H1 (cell line): ENCODE measurements at regions not wholly inside any gene's neighbourhood (a gene's known extent, or its start where the extent isn't known, plus 50 kb on each side); places are given as distances from the start of the nearest gene placed in this dataset.

ENCODE experiments used
- RXRA ChIP-seq: IDR thresholded peaks from 2 replicates; pipeline ENCODE4 v1.6.1; 2011; ENCODE audit warnings: low read depth, mild to moderate bottlenecking, low read length, moderate library complexity; ENCODE audit not compliant: insufficient read depth
- TF ChIP-seq, protein P1 (sequence below): fragments of 300-600 bp; sonication (generic); IDR thresholded peaks from 2 replicates; pipeline ENCODE4 v1.7.1; 2012; ENCODE audit warnings: low read length, moderate library complexity, mild to moderate bottlenecking, inconsistent platforms; ENCODE audit not compliant: insufficient replicate concordance

DNA sequence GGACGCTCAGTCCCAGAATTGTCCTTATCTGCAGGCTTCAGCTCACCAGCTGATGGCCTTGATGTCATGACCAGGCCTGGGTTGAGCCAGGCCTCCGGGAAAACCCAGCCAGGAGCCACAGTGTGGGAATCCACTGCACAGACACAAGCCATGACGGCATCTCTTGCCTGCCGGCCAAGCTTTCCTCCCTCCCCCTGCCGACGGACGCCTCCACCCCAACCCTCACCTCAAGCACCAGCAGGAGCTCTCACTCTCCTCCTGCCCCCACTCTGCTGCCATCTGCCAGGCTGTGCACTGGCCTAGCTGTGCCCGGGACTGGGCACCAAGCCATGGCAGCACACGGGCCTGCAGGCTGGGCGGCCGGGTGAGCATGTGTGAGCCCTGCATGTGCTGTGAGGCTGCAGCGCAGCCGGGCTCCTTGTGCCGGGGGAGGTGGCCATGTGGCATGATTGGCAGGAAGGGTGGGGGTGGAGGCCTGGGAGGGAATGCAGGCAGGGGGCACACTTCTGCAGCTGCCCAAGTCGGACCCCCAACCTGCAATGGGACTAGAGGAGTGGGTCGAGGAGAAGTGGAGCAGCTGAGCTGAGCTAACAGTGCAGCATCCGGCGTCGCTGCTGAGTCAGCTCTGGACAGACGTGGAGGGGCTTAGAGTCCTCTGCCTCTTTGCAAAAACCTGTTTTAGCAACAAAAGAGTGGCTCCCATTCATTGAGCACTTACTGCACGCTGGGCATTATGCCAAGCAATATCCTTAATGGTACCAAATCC lies 268.5 kb downstream of the CBLN1 start (continued):
- TF ChIP-seq, protein P1, sequence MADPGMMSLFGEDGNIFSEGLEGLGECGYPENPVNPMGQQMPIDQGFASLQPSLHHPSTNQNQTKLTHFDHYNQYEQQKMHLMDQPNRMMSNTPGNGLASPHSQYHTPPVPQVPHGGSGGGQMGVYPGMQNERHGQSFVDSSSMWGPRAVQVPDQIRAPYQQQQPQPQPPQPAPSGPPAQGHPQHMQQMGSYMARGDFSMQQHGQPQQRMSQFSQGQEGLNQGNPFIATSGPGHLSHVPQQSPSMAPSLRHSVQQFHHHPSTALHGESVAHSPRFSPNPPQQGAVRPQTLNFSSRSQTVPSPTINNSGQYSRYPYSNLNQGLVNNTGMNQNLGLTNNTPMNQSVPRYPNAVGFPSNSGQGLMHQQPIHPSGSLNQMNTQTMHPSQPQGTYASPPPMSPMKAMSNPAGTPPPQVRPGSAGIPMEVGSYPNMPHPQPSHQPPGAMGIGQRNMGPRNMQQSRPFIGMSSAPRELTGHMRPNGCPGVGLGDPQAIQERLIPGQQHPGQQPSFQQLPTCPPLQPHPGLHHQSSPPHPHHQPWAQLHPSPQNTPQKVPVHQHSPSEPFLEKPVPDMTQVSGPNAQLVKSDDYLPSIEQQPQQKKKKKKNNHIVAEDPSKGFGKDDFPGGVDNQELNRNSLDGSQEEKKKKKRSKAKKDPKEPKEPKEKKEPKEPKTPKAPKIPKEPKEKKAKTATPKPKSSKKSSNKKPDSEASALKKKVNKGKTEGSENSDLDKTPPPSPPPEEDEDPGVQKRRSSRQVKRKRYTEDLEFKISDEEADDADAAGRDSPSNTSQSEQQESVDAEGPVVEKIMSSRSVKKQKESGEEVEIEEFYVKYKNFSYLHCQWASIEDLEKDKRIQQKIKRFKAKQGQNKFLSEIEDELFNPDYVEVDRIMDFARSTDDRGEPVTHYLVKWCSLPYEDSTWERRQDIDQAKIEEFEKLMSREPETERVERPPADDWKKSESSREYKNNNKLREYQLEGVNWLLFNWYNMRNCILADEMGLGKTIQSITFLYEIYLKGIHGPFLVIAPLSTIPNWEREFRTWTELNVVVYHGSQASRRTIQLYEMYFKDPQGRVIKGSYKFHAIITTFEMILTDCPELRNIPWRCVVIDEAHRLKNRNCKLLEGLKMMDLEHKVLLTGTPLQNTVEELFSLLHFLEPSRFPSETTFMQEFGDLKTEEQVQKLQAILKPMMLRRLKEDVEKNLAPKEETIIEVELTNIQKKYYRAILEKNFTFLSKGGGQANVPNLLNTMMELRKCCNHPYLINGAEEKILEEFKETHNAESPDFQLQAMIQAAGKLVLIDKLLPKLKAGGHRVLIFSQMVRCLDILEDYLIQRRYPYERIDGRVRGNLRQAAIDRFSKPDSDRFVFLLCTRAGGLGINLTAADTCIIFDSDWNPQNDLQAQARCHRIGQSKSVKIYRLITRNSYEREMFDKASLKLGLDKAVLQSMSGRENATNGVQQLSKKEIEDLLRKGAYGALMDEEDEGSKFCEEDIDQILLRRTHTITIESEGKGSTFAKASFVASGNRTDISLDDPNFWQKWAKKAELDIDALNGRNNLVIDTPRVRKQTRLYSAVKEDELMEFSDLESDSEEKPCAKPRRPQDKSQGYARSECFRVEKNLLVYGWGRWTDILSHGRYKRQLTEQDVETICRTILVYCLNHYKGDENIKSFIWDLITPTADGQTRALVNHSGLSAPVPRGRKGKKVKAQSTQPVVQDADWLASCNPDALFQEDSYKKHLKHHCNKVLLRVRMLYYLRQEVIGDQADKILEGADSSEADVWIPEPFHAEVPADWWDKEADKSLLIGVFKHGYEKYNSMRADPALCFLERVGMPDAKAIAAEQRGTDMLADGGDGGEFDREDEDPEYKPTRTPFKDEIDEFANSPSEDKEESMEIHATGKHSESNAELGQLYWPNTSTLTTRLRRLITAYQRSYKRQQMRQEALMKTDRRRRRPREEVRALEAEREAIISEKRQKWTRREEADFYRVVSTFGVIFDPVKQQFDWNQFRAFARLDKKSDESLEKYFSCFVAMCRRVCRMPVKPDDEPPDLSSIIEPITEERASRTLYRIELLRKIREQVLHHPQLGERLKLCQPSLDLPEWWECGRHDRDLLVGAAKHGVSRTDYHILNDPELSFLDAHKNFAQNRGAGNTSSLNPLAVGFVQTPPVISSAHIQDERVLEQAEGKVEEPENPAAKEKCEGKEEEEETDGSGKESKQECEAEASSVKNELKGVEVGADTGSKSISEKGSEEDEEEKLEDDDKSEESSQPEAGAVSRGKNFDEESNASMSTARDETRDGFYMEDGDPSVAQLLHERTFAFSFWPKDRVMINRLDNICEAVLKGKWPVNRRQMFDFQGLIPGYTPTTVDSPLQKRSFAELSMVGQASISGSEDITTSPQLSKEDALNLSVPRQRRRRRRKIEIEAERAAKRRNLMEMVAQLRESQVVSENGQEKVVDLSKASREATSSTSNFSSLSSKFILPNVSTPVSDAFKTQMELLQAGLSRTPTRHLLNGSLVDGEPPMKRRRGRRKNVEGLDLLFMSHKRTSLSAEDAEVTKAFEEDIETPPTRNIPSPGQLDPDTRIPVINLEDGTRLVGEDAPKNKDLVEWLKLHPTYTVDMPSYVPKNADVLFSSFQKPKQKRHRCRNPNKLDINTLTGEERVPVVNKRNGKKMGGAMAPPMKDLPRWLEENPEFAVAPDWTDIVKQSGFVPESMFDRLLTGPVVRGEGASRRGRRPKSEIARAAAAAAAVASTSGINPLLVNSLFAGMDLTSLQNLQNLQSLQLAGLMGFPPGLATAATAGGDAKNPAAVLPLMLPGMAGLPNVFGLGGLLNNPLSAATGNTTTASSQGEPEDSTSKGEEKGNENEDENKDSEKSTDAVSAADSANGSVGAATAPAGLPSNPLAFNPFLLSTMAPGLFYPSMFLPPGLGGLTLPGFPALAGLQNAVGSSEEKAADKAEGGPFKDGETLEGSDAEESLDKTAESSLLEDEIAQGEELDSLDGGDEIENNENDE: no peak
- TF ChIP-seq RXRA: no peak
